IPS-18c (cell line): ENCODE measurements at regions not wholly inside any gene's neighbourhood (a gene's known extent, or its start where the extent isn't known, plus 50 kb on each side); places are given as distances from the start of the nearest gene placed in this dataset.

Experiments
- H3K4me3 ChIP-seq: 2 replicates; pipeline ENCODE4 v1.7.0; 2013; ENCODE audit warnings: low read depth, mild to moderate bottlenecking, low read length, moderate library complexity; ENCODE audit not compliant: insufficient read depth
- H3K9me3 ChIP-seq: one replicate; pipeline ENCODE4 v1.6.1; 2013; ENCODE audit warnings: mild to moderate bottlenecking, low read length, moderate library complexity; ENCODE audit not compliant: control insufficient read depth, insufficient read depth

DNA sequence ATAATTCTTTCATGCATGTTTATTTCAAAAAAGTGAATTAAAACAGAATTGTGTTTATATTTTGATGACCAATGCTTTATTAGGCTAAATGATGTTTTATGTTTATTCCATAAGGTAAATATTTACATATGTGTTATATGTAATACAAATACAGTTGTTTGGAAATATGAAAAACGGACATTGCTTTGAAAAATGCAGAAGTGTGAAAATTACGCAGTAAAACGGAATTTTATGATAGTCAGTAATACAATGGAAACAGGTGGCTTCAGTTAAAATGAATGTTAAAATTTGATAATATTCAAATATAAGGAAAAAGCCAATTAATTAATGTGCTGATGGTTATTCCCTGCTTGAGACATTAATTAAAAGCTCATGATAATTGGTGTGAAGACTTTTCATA, 1633.8 kb downstream of the MAT2B start:
- Histone ChIP-seq H3K4me3 (no peak overlapping the region), H3K9me3 (no peaks in the 10 kb centered on the region)

GRCh38 chr5:165139721-165140120, 1634.3 kb downstream of the MAT2B start:
- H3K4me3 ChIP-seq = no peak overlapping the region
- H3K9me3 ChIP-seq = no peaks in the 10 kb centered on the region

DNA sequence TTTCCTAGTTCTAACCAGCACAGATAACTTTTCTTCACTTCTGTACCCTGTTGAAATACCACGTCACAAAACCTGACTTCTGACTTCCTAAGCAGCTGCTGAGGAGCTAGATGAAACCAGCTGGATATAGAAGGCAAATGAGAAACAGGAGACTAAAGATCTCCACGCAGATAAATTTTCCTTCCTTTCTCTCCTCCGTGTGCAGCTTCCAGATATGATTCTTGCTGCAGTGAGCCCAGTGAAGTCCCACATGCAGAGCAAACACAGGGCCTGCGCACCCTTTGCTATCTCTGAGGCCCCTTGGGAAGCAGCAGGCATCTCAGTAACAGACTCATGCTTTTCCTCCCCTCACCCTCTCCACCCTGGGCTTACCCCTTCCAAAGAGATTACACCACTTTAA, 1638.3 kb downstream of the MAT2B start:
- H3K4me3 ChIP-seq = no peak overlapping the region
- H3K9me3 ChIP-seq = no peaks in the 10 kb centered on the region

GRCh38 chr5:165149431-165149830, 1644.0 kb downstream of the MAT2B start:
- Histone ChIP-seq H3K9me3 (no peaks in the 10 kb centered on the region), H3K4me3 (no peak overlapping the region)

GRCh38 chr5:165152058-165152457, 1646.6 kb downstream of the MAT2B start:
- Histone ChIP-seq H3K4me3 (no peak overlapping the region), H3K9me3 (no peaks in the 10 kb centered on the region)

DNA sequence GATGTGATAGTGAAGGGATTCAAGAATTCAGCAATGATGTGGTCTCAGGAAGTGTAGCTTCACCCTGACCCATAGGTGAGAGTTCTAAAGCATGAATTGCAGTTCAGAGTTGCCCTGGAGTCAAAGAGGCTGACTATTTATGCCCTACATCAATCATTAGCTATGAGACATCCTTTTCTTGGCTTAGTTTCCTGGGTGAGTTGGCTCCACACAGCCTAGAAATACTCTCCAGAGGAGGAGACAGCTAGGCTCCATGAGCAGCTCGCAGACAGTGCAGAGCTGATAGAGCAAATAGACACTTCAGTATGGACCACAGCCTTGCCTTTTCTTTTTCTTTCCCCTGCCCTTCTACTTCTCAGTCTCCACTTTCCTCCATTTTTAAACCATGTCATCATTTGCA, 1651.8 kb downstream of the MAT2B start:
- no peaks in the 10 kb centered on the region for H3K9me3 ChIP-seq

DNA sequence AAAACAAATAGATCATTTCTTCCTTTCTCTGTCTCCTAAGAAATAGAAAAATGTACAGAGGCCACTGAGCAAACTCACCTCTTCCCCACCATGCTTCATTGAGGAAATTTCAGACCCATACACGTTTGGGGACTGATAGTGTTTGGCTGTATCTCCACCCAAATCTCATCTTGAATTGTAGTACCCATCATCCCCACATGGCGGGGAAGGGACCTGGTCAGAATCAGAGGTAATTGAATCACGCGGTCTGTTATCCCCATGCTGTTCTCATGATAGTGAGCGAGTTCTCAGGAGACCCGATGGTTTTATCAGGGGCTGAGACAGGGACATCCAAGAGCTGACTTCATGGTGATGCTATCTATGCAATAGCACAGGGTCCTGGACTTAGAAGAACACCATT, 1655.8 kb downstream of the MAT2B start:
- Histone ChIP-seq H3K9me3 (no peaks in the 10 kb centered on the region), H3K4me3 (no peak overlapping the region)

More for the DNA sequence above, 1651.8 kb downstream of the MAT2B start:
- no peak overlapping the region for H3K4me3 ChIP-seq

- no peak overlapping the region for H3K4me3 ChIP-seq
- H3K9me3 ChIP-seq = no peaks in the 10 kb centered on the region
Measured at GRCh38 chr5:165163861-165164260, 1658.4 kb downstream of the MAT2B start.

GRCh38 chr5:165173651-165174050, 1668.2 kb downstream of the MAT2B start:
- H3K4me3 ChIP-seq = no peak overlapping the region
- H3K9me3 ChIP-seq = peaks cover 2% of the 10 kb centered on the region

DNA sequence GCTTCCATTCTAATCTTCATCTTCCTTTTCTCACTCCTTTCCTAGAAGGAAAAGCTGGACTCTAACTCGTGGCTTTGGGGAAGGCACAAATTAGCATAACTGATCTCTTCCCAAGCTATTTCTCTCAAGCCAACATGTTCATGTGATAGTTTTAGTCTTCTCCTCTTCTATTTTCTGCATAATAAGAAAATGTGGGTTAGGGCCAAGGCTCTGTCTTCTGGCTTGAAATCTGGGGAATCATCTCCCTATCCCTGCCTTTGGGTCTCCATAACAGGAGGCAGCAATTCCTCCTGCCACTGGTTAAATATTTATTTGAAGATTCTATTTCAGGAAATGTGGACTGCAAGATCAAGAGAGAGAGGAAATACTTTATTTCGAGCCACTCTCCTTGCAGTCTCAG, 1669.6 kb downstream of the MAT2B start:
- Histone ChIP-seq H3K4me3 (no peak overlapping the region), H3K9me3 (peaks cover 2% of the 10 kb centered on the region)

- no peak overlapping the region for H3K4me3 ChIP-seq
- peaks cover 3% of the 10 kb centered on the region for H3K9me3 ChIP-seq
Measured at GRCh38 chr5:165184183-165184582, 1678.8 kb downstream of the MAT2B start.

- peaks cover 3% of the 10 kb centered on the region for H3K9me3 ChIP-seq
- no peak overlapping the region for H3K4me3 ChIP-seq
Measured at GRCh38 chr5:165185716-165186115, 1680.3 kb downstream of the MAT2B start.

DNA sequence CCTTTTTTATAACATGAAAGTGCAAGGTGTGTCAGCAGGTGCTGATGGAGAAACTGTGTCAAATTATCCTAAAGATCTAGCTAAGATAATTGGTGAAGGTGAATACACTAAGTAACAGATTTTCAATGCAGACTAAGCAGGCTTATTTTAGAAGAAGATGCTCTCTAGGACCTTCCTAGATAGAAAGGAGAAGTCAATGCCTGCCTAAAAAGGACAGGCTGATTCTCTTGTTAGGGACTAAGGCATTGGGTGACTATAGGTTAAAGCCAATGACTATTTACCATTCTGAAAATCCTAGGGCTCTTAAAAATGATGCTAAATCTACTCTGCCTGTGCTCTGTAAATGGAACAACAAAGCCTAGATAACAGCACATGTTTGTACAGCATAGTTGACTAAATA, 1682.4 kb downstream of the MAT2B start:
- H3K9me3 ChIP-seq = peaks cover 3% of the 10 kb centered on the region

GRCh38 chr5:165188556-165189175, 1683.2 kb downstream of the MAT2B start:
- Histone ChIP-seq H3K9me3 (peaks cover 3% of the 10 kb centered on the region), H3K4me3 (no peak overlapping the region)

More for the DNA sequence above, 1682.4 kb downstream of the MAT2B start:
- no peak overlapping the region for H3K4me3 ChIP-seq

GRCh38 chr5:165196961-165197360, 1691.5 kb downstream of the MAT2B start:
- H3K4me3 ChIP-seq = no peak overlapping the region
- no peaks in the 10 kb centered on the region for H3K9me3 ChIP-seq

GRCh38 chr5:165201369-165201768, 1696.0 kb downstream of the MAT2B start:
- H3K4me3 ChIP-seq = no peak overlapping the region
- no peaks in the 10 kb centered on the region for H3K9me3 ChIP-seq

DNA sequence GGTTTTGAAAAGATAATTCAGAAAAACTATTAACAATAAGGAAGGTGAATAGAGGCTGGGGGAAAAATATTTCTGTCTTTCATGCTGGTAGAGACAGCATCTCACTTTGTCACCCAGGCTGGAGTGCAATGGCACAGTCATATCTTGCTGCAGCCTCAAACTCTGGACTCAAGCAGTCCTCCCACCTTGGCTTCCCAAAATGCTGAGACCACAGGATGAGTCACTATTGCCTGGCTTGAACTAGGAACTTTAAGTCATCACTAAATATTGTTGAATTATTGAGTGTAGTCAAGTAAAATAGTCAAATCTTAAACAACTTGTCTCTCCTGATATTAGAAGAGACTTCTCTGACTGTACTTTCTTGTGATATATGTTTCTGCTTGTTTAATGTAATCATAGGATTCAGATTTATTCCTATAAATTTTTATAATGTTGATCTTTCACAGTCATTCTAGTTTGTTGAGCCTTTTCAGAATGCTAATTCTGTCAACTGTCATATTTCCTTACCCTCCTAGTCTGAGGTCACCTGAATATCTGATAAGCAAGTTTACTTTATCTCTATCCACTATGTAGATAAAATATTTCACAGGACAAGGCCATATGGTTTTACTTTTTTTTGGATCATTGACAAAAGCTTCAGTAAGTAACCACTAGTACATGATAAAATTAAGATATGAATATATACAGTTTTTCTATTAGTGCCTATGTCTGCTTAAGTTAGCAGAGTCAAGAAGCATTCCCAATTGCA, 1696.5 kb downstream of the MAT2B start:
- Histone ChIP-seq H3K9me3 (no peaks in the 10 kb centered on the region), H3K4me3 (no peak overlapping the region)

- Histone ChIP-seq H3K4me3 (no peak overlapping the region), H3K9me3 (no peaks in the 10 kb centered on the region)
Measured at GRCh38 chr5:165202519-165202910, 1697.1 kb downstream of the MAT2B start.
